WTC11 (cell line): ENCODE measurements at regions not wholly inside any gene's neighbourhood (a gene's known extent, or its start where the extent isn't known, plus 50 kb on each side); places are given as distances from the start of the nearest gene placed in this dataset.
A peak's percentile ranks its signal among the peaks of the same experiment; 100 is the strongest.

Source experiments
- ATAC-seq: fragments of 200-7000 bp; cut with Tn5 transposase; 2 replicates; pipeline ENCODE4 v1.10.0; 2021; ENCODE audit warnings: mild to moderate bottlenecking, moderate library complexity
- CTCF ChIA-PET: fragments of 300-600 bp; sonication (Branson Sonifier 250); formaldehyde crosslinking; loops from one replicate; lab custom pipeline; 2021; ENCODE audit warnings: antibody characterized with exemption; lab: Charles Lee
- POLR2A ChIA-PET: fragments of 350-600 bp; sonication (Branson Sonifier 250); formaldehyde crosslinking; loops from one replicate; lab custom pipeline; 2021; ENCODE audit warnings: antibody characterized with exemption; lab: Charles Lee
- DNase-seq: peaks from one replicate; pipeline ENCODE4 v3.0.0; 2021; ENCODE audit warnings: low spot score
- H3K27ac Mint-ChIP-seq: 2 replicates; pipeline ENCODE4 v1.8.0; 2021; ENCODE audit warnings: mixed read lengths
- H3K27me3 Mint-ChIP-seq: 2 replicates; pipeline ENCODE4 v1.8.0; 2021; ENCODE audit warnings: low read depth, mild to moderate bottlenecking, moderate library complexity, mixed read lengths
- H3K36me3 Mint-ChIP-seq: 2 replicates; pipeline ENCODE4 v1.8.0; 2021; ENCODE audit warnings: mixed read lengths
- H3K4me1 Mint-ChIP-seq: 2 replicates; pipeline ENCODE4 v1.8.0; 2022; ENCODE audit warnings: mixed read lengths
- H3K4me3 Mint-ChIP-seq: 2 replicates; pipeline ENCODE4 v1.8.0; 2021; ENCODE audit warnings: mild to moderate bottlenecking, moderate library complexity, mixed read lengths
- H3K9me3 Mint-ChIP-seq: 2 replicates; pipeline ENCODE4 v1.8.0; 2021; ENCODE audit warnings: mixed read lengths
- AR ChIP-seq: fragments of 250-450 bp; sonication (Bioruptor Pico); IDR thresholded peaks from 2 replicates; pipeline ENCODE4 v1.9.0; 2021; ENCODE audit warnings: mild to moderate bottlenecking
- CBFB ChIP-seq: sonication (generic); formaldehyde crosslinking; IDR thresholded peaks from 2 replicates; pipeline ENCODE4 v1.8.1; 2022; ENCODE audit warnings: mild to moderate bottlenecking, low read depth, missing genetic modification reagents
- ELF4 ChIP-seq: sonication (generic); formaldehyde crosslinking; IDR thresholded peaks from 2 replicates; pipeline ENCODE4 v1.8.1; 2022; ENCODE audit warnings: low read depth, mild to moderate bottlenecking, moderate library complexity, missing genetic modification reagents
- ERG ChIP-seq: fragments of 250-450 bp; sonication (Bioruptor Pico); IDR thresholded peaks from 2 replicates; pipeline ENCODE4 v1.8.0; 2021; ENCODE audit warnings: mild to moderate bottlenecking
- ETV6 ChIP-seq: sonication (generic); formaldehyde crosslinking; IDR thresholded peaks from 2 replicates; pipeline ENCODE4 v1.8.1; 2022; ENCODE audit warnings: mild to moderate bottlenecking, missing genetic modification reagents
- FOXJ3 ChIP-seq: sonication (generic); formaldehyde crosslinking; IDR thresholded peaks from 2 replicates; pipeline ENCODE4 v1.9.0; 2021; ENCODE audit warnings: missing genetic modification reagents, mild to moderate bottlenecking, borderline replicate concordance
- GRHL2 ChIP-seq: fragments of 250-450 bp; sonication (Bioruptor Pico); IDR thresholded peaks from 2 replicates; pipeline ENCODE4 v1.8.0; 2022; ENCODE audit warnings: mild to moderate bottlenecking, moderate library complexity; ENCODE audit not compliant: insufficient replicate concordance, severe bottlenecking
- HMGA2 ChIP-seq: fragments of 250-450 bp; sonication (Bioruptor Pico); IDR thresholded peaks from 2 replicates; pipeline ENCODE4 v1.4.0; 2021; ENCODE audit warnings: mild to moderate bottlenecking, moderate library complexity
- JUN ChIP-seq: sonication (generic); formaldehyde crosslinking; IDR thresholded peaks from 2 replicates; pipeline ENCODE4 v1.8.0; 2023; ENCODE audit warnings: mild to moderate bottlenecking, missing genetic modification reagents
- NFYB ChIP-seq: sonication (generic); formaldehyde crosslinking; conservative IDR thresholded peaks from 2 replicates; pipeline ENCODE4 v1.8.0; 2022; ENCODE audit warnings: low read depth, missing genetic modification reagents
- SMAD3 ChIP-seq: sonication (generic); formaldehyde crosslinking; IDR thresholded peaks from 2 replicates; pipeline ENCODE4 v1.8.0; 2022; ENCODE audit warnings: missing genetic modification reagents, mild to moderate bottlenecking, borderline replicate concordance
- TEAD1 ChIP-seq: sonication (generic); formaldehyde crosslinking; IDR thresholded peaks from 2 replicates; pipeline ENCODE4 v1.8.0; 2022; ENCODE audit warnings: mild to moderate bottlenecking, missing genetic modification reagents
- TEAD4 ChIP-seq: sonication (generic); formaldehyde crosslinking; IDR thresholded peaks from 2 replicates; pipeline ENCODE4 v1.8.0; 2022; ENCODE audit warnings: mild to moderate bottlenecking, missing genetic modification reagents
- ZNF532 ChIP-seq: fragments of 250-450 bp; sonication (Bioruptor Pico); IDR thresholded peaks from 2 replicates; pipeline ENCODE4 v1.9.0; 2021; ENCODE audit warnings: mild to moderate bottlenecking, borderline replicate concordance
- ZNF671 ChIP-seq: fragments of 250-450 bp; sonication (Bioruptor Pico); IDR thresholded peaks from 2 replicates; pipeline ENCODE4 v1.8.0; 2021; ENCODE audit warnings: mild to moderate bottlenecking
- TF ChIP-seq, protein P1 (sequence below): fragments of 250-450 bp; sonication (Bioruptor Pico); IDR thresholded peaks from 2 replicates; pipeline ENCODE4 v1.9.0; 2021; ENCODE audit warnings: mild to moderate bottlenecking
- TF ChIP-seq, protein P2 (sequence below): sonication (generic); formaldehyde crosslinking; IDR thresholded peaks from 2 replicates; pipeline ENCODE4 v1.8.1; 2022; ENCODE audit warnings: mild to moderate bottlenecking, missing genetic modification reagents, moderate library complexity, borderline replicate concordance

DNA sequence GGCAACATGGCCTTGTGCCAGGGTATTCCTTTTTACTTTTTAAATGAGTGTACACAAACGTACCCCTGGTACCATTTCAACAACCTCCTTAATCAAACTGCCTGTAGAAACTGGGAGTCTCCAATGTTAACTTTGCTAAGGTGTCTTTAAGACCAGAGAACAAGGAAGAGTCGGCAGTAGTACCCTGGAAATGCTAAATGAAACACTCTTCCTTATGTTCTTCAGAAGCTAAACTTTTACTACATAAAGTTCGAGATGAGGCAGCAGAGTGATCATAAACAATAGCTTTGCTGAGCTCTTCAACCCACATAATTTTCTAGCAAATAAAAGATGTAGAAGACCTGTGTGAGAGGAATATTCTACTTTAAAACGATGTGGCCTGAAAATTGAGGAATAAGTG, 297.7 kb upstream of the NRIP1 start:
- peaks cover 41% of the 10 kb centered on the region for H3K4me1 Mint-ChIP-seq

GRCh38 chr21:15363921-15364320, 299.1 kb upstream of the NRIP1 start:
- Mint-ChIP-seq H3K27me3 (no peaks in the 10 kb centered on the region), H3K36me3 (peaks cover 17% of the 10 kb centered on the region), H3K4me3 (no peak overlapping the region), H3K27ac (no peak overlapping the region), H3K9me3 (peaks cover 13% of the 10 kb centered on the region), H3K4me1 (peaks cover 43% of the 10 kb centered on the region)
- ATAC-seq (no peak), DNase-seq (no peak)
- CTCF ChIA-PET, result interaction anchor here (0.5 kb wide), 1 partner anchor 132 kb away, joined by 4 read pairs; no protein-coding TSS in a partner anchor
- POLR2A ChIA-PET, result no interaction called here
- no peak for TF ChIP-seq ZNF532 (CRISPR knock-in tag)
- no peak for TF ChIP-seq HMGA2 (CRISPR knock-in tag)
- no peak for TF ChIP-seq TEAD1
- TF ChIP-seq ELF4 (CRISPR knock-in tag), result no peak
- no peak for TF ChIP-seq AR (CRISPR knock-in tag)
- no peak for TF ChIP-seq NFYB
- TF ChIP-seq ETV6 (CRISPR knock-in tag), result no peak
- TF ChIP-seq, protein P1, sequence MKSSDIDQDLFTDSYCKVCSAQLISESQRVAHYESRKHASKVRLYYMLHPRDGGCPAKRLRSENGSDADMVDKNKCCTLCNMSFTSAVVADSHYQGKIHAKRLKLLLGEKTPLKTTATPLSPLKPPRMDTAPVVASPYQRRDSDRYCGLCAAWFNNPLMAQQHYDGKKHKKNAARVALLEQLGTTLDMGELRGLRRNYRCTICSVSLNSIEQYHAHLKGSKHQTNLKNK (CRISPR knock-in tag), result no peak
- TF ChIP-seq ZNF671 (CRISPR knock-in tag), result no peak
- no peak for TF ChIP-seq JUN
- TF ChIP-seq CBFB (CRISPR knock-in tag), result no peak
- TF ChIP-seq, protein P2, sequence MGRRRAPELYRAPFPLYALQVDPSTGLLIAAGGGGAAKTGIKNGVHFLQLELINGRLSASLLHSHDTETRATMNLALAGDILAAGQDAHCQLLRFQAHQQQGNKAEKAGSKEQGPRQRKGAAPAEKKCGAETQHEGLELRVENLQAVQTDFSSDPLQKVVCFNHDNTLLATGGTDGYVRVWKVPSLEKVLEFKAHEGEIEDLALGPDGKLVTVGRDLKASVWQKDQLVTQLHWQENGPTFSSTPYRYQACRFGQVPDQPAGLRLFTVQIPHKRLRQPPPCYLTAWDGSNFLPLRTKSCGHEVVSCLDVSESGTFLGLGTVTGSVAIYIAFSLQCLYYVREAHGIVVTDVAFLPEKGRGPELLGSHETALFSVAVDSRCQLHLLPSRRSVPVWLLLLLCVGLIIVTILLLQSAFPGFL, result no peak

More for the DNA sequence above, 297.7 kb upstream of the NRIP1 start:
- POLR2A ChIA-PET, result no interaction called here
- no peak for TF ChIP-seq ETV6 (CRISPR knock-in tag)
- TF ChIP-seq, all 79 proteins: peak for 0
- Mint-ChIP-seq H3K36me3 (peaks cover 17% of the 10 kb centered on the region), H3K27ac (no peak overlapping the region), H3K4me3 (no peak overlapping the region), H3K9me3 (peaks cover 13% of the 10 kb centered on the region), H3K27me3 (no peaks in the 10 kb centered on the region)
- CTCF ChIA-PET, result no interaction called here
- no peak for ATAC-seq
- DNase-seq, result no peak

DNA sequence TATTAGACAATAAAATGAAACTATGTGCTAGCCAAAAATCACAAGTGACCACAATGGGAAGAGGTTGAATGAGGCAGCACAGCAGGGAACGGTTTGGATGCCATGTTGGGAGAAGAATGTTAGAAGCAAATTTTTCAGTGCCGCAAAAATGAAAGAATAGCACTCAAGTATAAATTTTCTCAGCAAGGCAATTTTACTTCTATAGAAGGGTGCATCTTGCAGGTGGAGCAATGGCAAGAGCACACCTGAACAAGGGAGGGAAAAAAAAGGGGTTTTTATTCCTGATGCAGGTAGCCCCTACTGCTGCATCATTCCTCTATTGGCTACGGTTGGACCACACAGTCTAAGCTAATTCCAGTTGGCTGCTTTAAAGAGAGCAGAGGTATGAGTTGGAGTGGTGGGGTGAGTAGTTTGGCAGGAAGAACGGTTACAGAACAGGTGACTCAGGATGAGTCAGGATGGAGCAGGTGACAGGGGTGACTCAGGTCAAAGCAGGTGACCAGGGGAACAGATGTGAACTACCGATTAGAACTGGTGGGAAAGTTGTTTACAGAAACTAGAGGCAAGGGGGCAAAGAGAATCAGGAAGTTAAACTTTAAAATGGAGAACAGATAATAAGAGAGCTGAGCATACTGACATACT, 301.1 kb upstream of the NRIP1 start:
- ATAC-seq (no peak), DNase-seq (no peak)
- H3K4me1 Mint-ChIP-seq, result peaks cover 31% of the 10 kb centered on the region
- H3K27me3 Mint-ChIP-seq, result no peaks in the 10 kb centered on the region
- POLR2A ChIA-PET, result no interaction called here
- no peak for TF ChIP-seq SMAD3 (CRISPR knock-in tag)
- TF ChIP-seq ERG (CRISPR knock-in tag), result no peak
- TF ChIP-seq TEAD4, result no peak
- TF ChIP-seq GRHL2 (CRISPR knock-in tag), result no peak
- TF ChIP-seq FOXJ3, result no peak
- CTCF ChIA-PET, result interaction anchor here (1.7 kb wide), 1 partner anchor 155 kb away, joined by 4 read pairs; no protein-coding TSS in a partner anchor
- peaks cover 17% of the 10 kb centered on the region for H3K36me3 Mint-ChIP-seq
- H3K4me3 Mint-ChIP-seq, result no peak overlapping the region
- H3K27ac Mint-ChIP-seq, result peak overlapping the region; percentile 75
- H3K9me3 Mint-ChIP-seq, result peaks cover 13% of the 10 kb centered on the region
